ENCODE measurements at regions not wholly inside any gene's neighbourhood (a gene's known extent, or its start where the extent isn't known, plus 50 kb on each side); places are given as distances from the start of the nearest gene placed in this dataset.

DNA sequence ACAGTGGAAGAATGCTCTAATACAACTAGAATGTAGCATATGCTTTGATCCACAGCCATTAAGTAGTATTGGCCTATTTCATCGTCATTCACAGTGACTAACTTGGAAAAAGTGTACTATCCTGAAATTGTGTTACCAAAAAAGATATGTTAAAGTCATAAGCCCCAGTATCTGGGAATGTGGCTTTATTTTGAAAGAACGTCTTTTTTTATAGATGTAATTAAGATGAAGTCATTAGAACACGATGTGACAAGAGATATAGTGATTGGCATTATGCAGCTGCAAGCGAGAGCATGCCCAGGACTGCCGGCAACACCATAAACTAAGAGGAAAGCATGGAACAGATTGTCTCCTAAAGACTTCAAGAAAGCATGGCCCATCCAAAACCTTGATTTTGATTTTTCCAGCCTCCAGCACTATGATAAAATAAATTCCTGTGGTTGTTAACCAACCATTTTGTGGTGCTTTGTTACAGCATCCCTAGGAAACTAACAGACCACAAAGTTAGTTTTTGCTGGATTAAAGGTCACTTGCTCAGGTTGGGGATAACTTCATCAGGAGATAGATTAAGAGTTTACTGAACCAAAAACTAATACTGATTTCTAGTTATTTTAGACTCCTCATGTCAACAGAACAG lies 870.6 kb upstream of the LRRC4C start:
- Mint-ChIP-seq H3K36me3 (ENCODE audit: insufficient read depth, unreplicated experiment) (no peaks in the 10 kb centered on the region), H3K9me3 (ENCODE audit: low read depth, unreplicated experiment) (peaks cover 22% of the 10 kb centered on the region), H3K4me3 (ENCODE audit: low read depth, unreplicated experiment) (no peak overlapping the region), H3K27ac (ENCODE audit: unreplicated experiment) (no peak overlapping the region), H3K27me3 (ENCODE audit: unreplicated experiment) (no peaks in the 10 kb centered on the region), H3K4me1 (ENCODE audit: low read depth, unreplicated experiment) (no peaks in the 10 kb centered on the region)
- CTCF ChIA-PET: no interaction called here
- BruUV-seq (replicated peaks): no TSS peak
- no peak for DNase-seq
- intact Hi-C loops (cut with micrococcal nuclease; ENCODE audit: unreplicated experiment): no loop called here
- TF ChIP-seq, protein P1, sequence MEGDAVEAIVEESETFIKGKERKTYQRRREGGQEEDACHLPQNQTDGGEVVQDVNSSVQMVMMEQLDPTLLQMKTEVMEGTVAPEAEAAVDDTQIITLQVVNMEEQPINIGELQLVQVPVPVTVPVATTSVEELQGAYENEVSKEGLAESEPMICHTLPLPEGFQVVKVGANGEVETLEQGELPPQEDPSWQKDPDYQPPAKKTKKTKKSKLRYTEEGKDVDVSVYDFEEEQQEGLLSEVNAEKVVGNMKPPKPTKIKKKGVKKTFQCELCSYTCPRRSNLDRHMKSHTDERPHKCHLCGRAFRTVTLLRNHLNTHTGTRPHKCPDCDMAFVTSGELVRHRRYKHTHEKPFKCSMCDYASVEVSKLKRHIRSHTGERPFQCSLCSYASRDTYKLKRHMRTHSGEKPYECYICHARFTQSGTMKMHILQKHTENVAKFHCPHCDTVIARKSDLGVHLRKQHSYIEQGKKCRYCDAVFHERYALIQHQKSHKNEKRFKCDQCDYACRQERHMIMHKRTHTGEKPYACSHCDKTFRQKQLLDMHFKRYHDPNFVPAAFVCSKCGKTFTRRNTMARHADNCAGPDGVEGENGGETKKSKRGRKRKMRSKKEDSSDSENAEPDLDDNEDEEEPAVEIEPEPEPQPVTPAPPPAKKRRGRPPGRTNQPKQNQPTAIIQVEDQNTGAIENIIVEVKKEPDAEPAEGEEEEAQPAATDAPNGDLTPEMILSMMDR (IDR thresholded peaks at IDR 0.05; ENCODE audit: unreplicated experiment): no peak

DNA sequence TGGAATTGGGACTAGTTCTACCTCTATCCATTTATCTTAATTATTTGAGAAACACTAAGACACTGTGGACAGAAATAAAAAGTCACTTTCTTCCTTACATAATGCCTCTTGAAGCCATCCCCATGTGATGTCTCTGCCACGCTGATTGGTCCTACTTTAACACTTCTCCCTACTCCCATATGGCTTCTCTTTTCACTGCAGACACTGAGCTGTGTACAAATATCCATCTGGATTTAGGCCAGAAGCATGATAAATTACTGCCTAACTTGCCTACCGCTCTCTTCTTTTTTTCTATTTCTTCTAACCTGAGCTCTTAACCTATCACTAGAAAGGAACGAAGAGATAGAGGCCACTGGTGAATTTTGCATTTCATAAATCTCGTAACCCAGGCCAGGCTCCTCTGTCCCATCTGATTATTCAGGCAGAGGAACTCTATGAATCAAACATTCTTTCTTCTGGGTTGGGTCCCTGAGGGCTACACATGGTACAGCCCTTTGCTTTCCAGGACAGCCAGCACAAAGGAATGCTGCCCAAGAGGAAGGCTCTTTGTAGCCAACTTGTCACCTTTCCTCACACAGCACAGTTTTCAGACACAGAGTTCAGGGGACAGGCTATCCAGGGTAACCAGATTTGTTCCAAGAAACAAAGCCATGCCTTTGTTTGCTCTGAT lies 878.5 kb upstream of the LRRC4C start:
- BruUV-seq (replicated peaks): no TSS peak
- H3K27ac Mint-ChIP-seq (ENCODE audit: unreplicated experiment): no peak overlapping the region
- no peaks in the 10 kb centered on the region for H3K36me3 Mint-ChIP-seq (ENCODE audit: insufficient read depth, unreplicated experiment)
- no peaks in the 10 kb centered on the region for H3K4me1 Mint-ChIP-seq (ENCODE audit: low read depth, unreplicated experiment)
- CTCF ChIA-PET: no interaction called here
- TF ChIP-seq, protein P1 (IDR thresholded peaks at IDR 0.05; ENCODE audit: unreplicated experiment): no peak
- H3K9me3 Mint-ChIP-seq (ENCODE audit: low read depth, unreplicated experiment): peaks cover 19% of the 10 kb centered on the region
- H3K4me3 Mint-ChIP-seq (ENCODE audit: low read depth, unreplicated experiment): no peak overlapping the region
- DNase-seq: no peak
- intact Hi-C loops (cut with micrococcal nuclease; ENCODE audit: unreplicated experiment): no loop called here
- no peaks in the 10 kb centered on the region for H3K27me3 Mint-ChIP-seq (ENCODE audit: unreplicated experiment)

DNA sequence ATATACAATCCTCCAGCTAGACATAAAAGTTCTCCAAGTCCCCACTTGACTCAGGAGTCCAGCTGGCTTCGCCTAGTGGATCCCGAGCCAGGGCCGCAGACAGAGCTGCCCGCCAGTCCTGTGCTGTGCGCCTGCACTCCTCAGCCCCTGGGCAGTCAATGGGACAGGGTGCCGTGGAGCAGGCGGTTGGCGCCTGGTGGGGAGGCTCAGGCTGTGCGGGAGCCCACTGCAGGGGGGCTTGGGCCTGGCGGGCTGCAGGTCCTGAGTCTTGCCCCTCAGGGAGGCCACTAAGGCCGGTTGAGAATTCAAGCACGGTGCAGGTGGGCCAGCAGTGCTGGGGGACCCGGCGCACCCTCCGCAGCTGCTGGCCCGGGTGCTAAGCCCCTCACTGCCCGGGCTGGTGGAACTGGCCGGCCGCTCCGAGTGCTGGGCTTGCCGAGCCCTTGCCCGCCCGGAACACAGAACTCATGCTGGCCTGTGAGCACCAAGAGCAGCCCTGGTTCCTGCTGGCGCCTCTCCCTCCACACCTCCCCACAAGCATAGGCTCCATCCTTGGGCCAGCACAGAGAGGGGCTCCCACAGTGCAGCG lies 884.8 kb upstream of the LRRC4C start:
- DNase-seq: no peak
- CTCF ChIA-PET: no interaction called here
- intact Hi-C loops (cut with micrococcal nuclease; ENCODE audit: unreplicated experiment): no loop called here
- H3K4me3 Mint-ChIP-seq (ENCODE audit: low read depth, unreplicated experiment): no peak overlapping the region
- TF ChIP-seq, protein P1 (IDR thresholded peaks at IDR 0.05; ENCODE audit: unreplicated experiment): no peak
- no peak overlapping the region for H3K27ac Mint-ChIP-seq (ENCODE audit: unreplicated experiment)
- H3K9me3 Mint-ChIP-seq (ENCODE audit: low read depth, unreplicated experiment): no peaks in the 10 kb centered on the region
- H3K27me3 Mint-ChIP-seq (ENCODE audit: unreplicated experiment): no peaks in the 10 kb centered on the region
- no peaks in the 10 kb centered on the region for H3K36me3 Mint-ChIP-seq (ENCODE audit: insufficient read depth, unreplicated experiment)
- no peaks in the 10 kb centered on the region for H3K4me1 Mint-ChIP-seq (ENCODE audit: low read depth, unreplicated experiment)
- BruUV-seq (replicated peaks): no TSS peak

DNA sequence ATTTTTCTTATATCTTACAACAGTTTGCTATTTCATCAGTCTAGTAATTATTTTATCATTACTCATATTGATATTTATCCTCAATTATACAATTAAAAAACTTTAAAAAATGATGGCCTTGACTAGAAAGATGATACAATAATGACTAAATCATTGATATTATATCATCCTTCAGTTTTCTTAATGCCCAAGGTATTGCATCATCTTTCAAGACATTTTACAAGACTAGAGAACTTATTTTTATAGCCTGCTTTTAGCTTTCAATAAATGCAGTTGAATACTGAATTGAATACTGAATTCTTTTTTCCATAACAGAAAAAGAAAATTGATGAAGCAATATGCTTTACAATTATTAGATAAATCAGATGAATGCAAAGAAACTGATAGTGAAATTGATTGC lies 886.5 kb upstream of the LRRC4C start:
- H3K9me3 Mint-ChIP-seq (ENCODE audit: low read depth, unreplicated experiment): peaks cover 3% of the 10 kb centered on the region
- H3K27me3 Mint-ChIP-seq (ENCODE audit: unreplicated experiment): no peaks in the 10 kb centered on the region
- no peak overlapping the region for H3K4me3 Mint-ChIP-seq (ENCODE audit: low read depth, unreplicated experiment)
- TF ChIP-seq, protein P1 (IDR thresholded peaks at IDR 0.05; ENCODE audit: unreplicated experiment): no peak
- intact Hi-C loops (cut with micrococcal nuclease; ENCODE audit: unreplicated experiment): no loop called here
- H3K36me3 Mint-ChIP-seq (ENCODE audit: insufficient read depth, unreplicated experiment): no peaks in the 10 kb centered on the region
- CTCF ChIA-PET: no interaction called here
- DNase-seq: no peak
- H3K4me1 Mint-ChIP-seq (ENCODE audit: low read depth, unreplicated experiment): no peaks in the 10 kb centered on the region
- BruUV-seq (replicated peaks): no TSS peak
- no peak overlapping the region for H3K27ac Mint-ChIP-seq (ENCODE audit: unreplicated experiment)
